ENCODE measurements at regions not wholly inside any gene's neighbourhood (a gene's known extent, or its start where the extent isn't known, plus 50 kb on each side); places are given as distances from the start of the nearest gene placed in this dataset.

- TF ChIP-seq CTCF (IDR thresholded peaks at IDR 0.05) = no peak
- TF ChIP-seq EZH2 (IDR thresholded peaks at IDR 0.05; ENCODE audit: borderline replicate concordance, insufficient read depth, low read depth, low read length, poor library complexity, severe bottlenecking) = no peak
Measured at GRCh38 chr4:158013858-158014257, 159.0 kb downstream of the GASK1B start.

Measured in B cell (primary cell).